ENCODE measurements at regions not wholly inside any gene's neighbourhood (a gene's known extent, or its start where the extent isn't known, plus 50 kb on each side); places are given as distances from the start of the nearest gene placed in this dataset.

- TF ChIP-seq POLR2A (IDR thresholded peaks at IDR 0.05; ENCODE audit: low read depth, low read length) (no peak), POLR2AphosphoS5 (IDR thresholded peaks at IDR 0.05; ENCODE audit: low read depth, low read length) (no peak)
Observed at GRCh38 chr16:86342161-86342834, 168.0 kb upstream of the FOXF1 start.
